ENCODE measurements at regions not wholly inside any gene's neighbourhood (a gene's known extent, or its start where the extent isn't known, plus 50 kb on each side); places are given as distances from the start of the nearest gene placed in this dataset.

- TF ChIP-seq ARNT (IDR thresholded peaks at IDR 0.05) (no peak), TARDBP (IDR thresholded peaks at IDR 0.05) (no peak), SUZ12 (IDR thresholded peaks at IDR 0.05) (no peak), SP1 (IDR thresholded peaks at IDR 0.05) (no peak), ZNF384 (IDR thresholded peaks at IDR 0.05) (no peak)
Observed at GRCh38 chr1:235920596-235921375, 54.1 kb upstream of the LYST start.

Data from HEK293T (cell line).